Adrenal gland (tissue), 9 donors: ENCODE measurements at regions not wholly inside any gene's neighbourhood (a gene's known extent, or its start where the extent isn't known, plus 50 kb on each side); places are given as distances from the start of the nearest gene placed in this dataset.

Experiments used
- DNase-seq, 7 donors: peaks; one replicate each; pipeline ENCODE4 v3.0.0-alpha.2; 2019 to 2020
- H3K27ac ChIP-seq, 5 donors: fragments of 200-600 bp; sonication (generic) in 4 of 5; 1 replicate in 3 of 5; 2 replicates in 2 of 5; pipeline versions ENCODE4 v1.5.1 to v1.8.0; 2016 to 2020; ENCODE audit warnings: mild to moderate bottlenecking in 1 of 5
- H3K27me3 ChIP-seq: fragments of 200-600 bp; 2 replicates; pipeline ENCODE4 v1.8.0; 2021
- H3K36me3 ChIP-seq, 2 donors: fragments of 200-600 bp; replicated peaks in 1 of 2; 1 replicate in 1 of 2; 2 replicates in 1 of 2; pipeline versions ENCODE4 v1.5.1 to v1.8.0; 2018 to 2022
- H3K4me1 ChIP-seq, 2 donors: fragments of 200-600 bp; replicated peaks in 1 of 2; 1 replicate in 1 of 2; 2 replicates in 1 of 2; pipeline versions ENCODE4 v1.5.1 to v1.8.0; 2018 to 2021
- H3K4me3 ChIP-seq, 4 donors: fragments of 200-600 bp; sonication (generic) in 3 of 4; one replicate each; pipeline ENCODE4 v1.5.1; 2016 to 2018
- H3K9me3 ChIP-seq, 3 donors: fragments of 200-600 bp; sonication (generic) in 1 of 3; replicated peaks in 1 of 3; 1 replicate in 2 of 3; 2 replicates in 1 of 3; pipeline versions ENCODE4 v1.5.1 to v1.8.0; 2016 to 2021
- POLR2A ChIP-seq, 2 donors: fragments of 450-650 bp; IDR thresholded peaks; one replicate each; pipeline ENCODE4 v1.6.1; 2017; ENCODE audit warnings: antibody characterized with exemption in 2 of 2, mild to moderate bottlenecking in 2 of 2, moderate library complexity in 1 of 2
- WGBS, 4 donors: extraction: QIAGEN DNeasy Blood & Tissue Kit in 2 of 4; methylation state at CpG; one replicate each; pipeline versions ENCODE4 v1.1.5 to v1.1.7; 2013 to 2017; 5-methylcytosine and 5-hydroxymethylcytosine counted together
- intact Hi-C, 2 donors: fragments of 100-400 bp; cut with DNase I; formaldehyde crosslinking; loops; one replicate each; pipeline versions ENCODE4 v1.14.1 to v1.15.0; 2022 to 2023
- TF ChIP-seq, protein P1 (sequence below), 6 experiments: fragments of 450-650 bp in 4 of 6; fragments of 200-600 bp in 2 of 6; sonication (generic) in 1 of 6; IDR thresholded peaks; 1 replicate in 5 of 6; 2 replicates in 1 of 6; pipeline versions ENCODE4 v1.5.1 to v1.8.0; 2016 to 2021; ENCODE audit warnings: antibody characterized with exemption in 6 of 6, mild to moderate bottlenecking in 2 of 6, moderate library complexity in 1 of 6
- donor health status: healthy with polysubstance abuse.
- donor health status: Bipolar disorder and iron deficiency.
- donor health status: DM: yes; HTN: yes; CAD: no.
- donor health status: DM: no; HTN: no; CAD: no.
- donor health status: DM: no; HTN: no; CAD: no.

DNA sequence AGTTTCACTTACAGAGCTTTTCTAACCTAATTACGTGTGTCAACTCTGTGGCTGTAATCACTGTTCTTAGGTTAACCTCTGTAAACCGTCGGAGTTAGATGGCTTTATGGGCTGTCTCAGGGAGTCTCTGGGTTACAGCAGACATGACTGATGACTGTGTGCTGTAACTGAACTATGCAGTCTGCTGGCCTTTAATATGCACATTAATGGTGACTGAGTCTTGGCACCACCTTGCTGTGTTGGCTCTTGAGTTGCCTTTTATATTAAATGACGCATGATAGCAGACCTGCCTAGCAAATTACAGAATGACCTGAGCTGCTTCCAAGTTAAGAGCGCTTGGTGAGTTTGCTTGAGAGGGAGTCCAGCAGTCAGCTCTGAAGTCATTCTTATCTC lies 90.1 kb downstream of the ACKR3 start:
- intact Hi-C loops: no loop called here
- WGBS, 4 donors: 42 to 54% (median 49%) methylated on average over 5 of the region's 5 CpGs
- TF ChIP-seq, protein P1, sequence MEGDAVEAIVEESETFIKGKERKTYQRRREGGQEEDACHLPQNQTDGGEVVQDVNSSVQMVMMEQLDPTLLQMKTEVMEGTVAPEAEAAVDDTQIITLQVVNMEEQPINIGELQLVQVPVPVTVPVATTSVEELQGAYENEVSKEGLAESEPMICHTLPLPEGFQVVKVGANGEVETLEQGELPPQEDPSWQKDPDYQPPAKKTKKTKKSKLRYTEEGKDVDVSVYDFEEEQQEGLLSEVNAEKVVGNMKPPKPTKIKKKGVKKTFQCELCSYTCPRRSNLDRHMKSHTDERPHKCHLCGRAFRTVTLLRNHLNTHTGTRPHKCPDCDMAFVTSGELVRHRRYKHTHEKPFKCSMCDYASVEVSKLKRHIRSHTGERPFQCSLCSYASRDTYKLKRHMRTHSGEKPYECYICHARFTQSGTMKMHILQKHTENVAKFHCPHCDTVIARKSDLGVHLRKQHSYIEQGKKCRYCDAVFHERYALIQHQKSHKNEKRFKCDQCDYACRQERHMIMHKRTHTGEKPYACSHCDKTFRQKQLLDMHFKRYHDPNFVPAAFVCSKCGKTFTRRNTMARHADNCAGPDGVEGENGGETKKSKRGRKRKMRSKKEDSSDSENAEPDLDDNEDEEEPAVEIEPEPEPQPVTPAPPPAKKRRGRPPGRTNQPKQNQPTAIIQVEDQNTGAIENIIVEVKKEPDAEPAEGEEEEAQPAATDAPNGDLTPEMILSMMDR (IDR thresholded peaks at IDR 0.05): no peak
- TF ChIP-seq POLR2A (IDR thresholded peaks at IDR 0.05): no peak
- no peaks in the 10 kb centered on the region for H3K9me3 ChIP-seq
- DNase-seq: no peak
- no peak overlapping the region for H3K4me3 ChIP-seq
- no peaks in the 10 kb centered on the region for H3K4me1 ChIP-seq
- no peak overlapping the region for H3K27ac ChIP-seq
- no peaks in the 10 kb centered on the region for H3K27me3 ChIP-seq
- H3K36me3 ChIP-seq: no peaks in the 10 kb centered on the region

- Histone ChIP-seq H3K4me3 (no peak overlapping the region), H3K9me3 (no peaks in the 10 kb centered on the region), H3K4me1 (no peaks in the 10 kb centered on the region), H3K27ac (no peak overlapping the region), H3K27me3 (no peaks in the 10 kb centered on the region), H3K36me3 (no peaks in the 10 kb centered on the region)
- intact Hi-C loops: no loop called here
- TF ChIP-seq POLR2A (IDR thresholded peaks at IDR 0.05): no peak
- TF ChIP-seq, protein P1 (IDR thresholded peaks at IDR 0.05): no peak
- no peak for DNase-seq
- 42 to 46% (median 45%) methylated on average over 4 of the region's 4 CpGs for WGBS, 4 donors
These were observed 91.6 kb downstream of the ACKR3 start for GRCh38 chr2:236661061-236661761.

DNA sequence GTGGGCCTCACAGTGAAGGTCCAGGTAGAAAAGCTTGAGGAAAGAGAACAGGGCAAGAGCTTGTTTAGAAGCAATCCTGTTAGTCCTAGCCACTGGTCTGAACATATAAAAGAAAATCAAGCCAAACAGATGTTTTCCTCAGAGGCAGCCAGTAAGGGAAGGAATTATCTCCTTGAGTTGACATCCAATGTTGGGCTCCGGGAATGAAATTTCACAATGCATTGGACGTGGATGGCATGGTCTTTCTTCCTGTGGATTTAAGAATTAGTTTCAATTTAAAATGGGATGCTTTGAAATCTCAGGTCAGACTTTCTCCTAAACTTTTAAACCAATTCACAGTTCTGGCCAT lies 92.1 kb downstream of the ACKR3 start:
- H3K9me3 ChIP-seq: no peaks in the 10 kb centered on the region
- H3K27ac ChIP-seq: no peak overlapping the region
- H3K36me3 ChIP-seq: no peaks in the 10 kb centered on the region
- TF ChIP-seq POLR2A (IDR thresholded peaks at IDR 0.05): no peak
- TF ChIP-seq, protein P1 (IDR thresholded peaks at IDR 0.05): no peak
- H3K27me3 ChIP-seq: no peaks in the 10 kb centered on the region
- intact Hi-C loops: no loop called here
- H3K4me1 ChIP-seq: no peaks in the 10 kb centered on the region
- DNase-seq: no peak
- 45 to 77% (median 57%) methylated on average over 2 of the region's 2 CpGs for WGBS, 4 donors
- H3K4me3 ChIP-seq: no peak overlapping the region

DNA sequence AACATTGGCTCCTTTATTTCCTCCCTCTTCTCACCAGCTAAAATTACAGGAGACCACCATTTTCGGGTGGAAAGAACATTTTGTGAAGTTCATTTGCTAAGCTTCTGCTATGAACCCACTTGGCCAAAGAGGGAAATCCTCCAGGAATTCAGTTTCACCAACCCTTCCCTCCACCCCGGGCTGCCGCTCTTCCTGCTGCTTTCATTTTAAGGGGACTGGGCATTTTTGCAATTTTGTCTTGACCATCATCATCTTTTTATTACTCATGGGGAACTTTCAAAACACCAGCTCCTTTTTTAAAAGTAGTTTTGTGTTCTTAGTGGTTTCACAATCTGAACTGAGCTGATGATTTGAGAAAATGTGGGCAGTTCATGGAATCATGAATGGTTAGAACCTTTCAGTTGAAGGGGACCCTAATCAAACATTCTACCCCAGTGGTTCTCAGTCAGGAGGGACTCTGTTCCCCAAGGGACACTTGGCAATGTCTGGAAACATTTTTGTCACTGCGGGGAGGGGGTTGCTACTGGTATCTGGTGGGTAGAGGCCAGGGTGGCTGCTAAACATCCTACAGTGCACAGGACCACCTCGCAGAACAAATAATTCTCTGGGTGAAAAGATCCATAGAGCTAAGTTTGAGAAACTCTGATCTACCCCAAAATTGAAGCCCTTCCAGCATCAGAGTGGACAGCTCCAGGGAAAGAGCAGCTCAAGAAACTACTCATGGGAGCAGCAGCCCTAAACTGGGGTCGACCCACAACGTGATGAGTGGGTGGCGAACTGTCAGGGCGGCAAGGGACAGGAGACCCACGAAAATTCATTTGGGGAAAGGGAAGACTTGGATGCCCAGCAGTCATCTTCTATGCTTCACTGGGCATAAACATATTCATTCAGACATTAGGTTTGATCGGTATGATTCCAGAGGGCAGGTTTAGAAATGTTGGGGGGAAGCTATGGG lies 92.9 kb downstream of the ACKR3 start:
- TF ChIP-seq, protein P1 (IDR thresholded peaks at IDR 0.05): no peak
- TF ChIP-seq POLR2A (IDR thresholded peaks at IDR 0.05): no peak
- H3K36me3 ChIP-seq: no peaks in the 10 kb centered on the region
- H3K27ac ChIP-seq: no peak overlapping the region
- DNase-seq: no peak
- intact Hi-C loops: no loop called here
- no peaks in the 10 kb centered on the region for H3K4me1 ChIP-seq
- H3K27me3 ChIP-seq: no peaks in the 10 kb centered on the region
- 65 to 84% (median 77%) methylated on average over 10 to 11 of the region's 11 CpGs for WGBS, 4 donors
- no peak overlapping the region for H3K4me3 ChIP-seq
- no peaks in the 10 kb centered on the region for H3K9me3 ChIP-seq
